GM10248 (cell line): ENCODE measurements at regions not wholly inside any gene's neighbourhood (a gene's known extent, or its start where the extent isn't known, plus 50 kb on each side); places are given as distances from the start of the nearest gene placed in this dataset.
"Not testable (repeated sequence)": the region's sequence is repeated elsewhere in the genome, so short reads cannot be mapped to it uniquely, and the experiment has no call there.

Source experiments
- CTCF ChIA-PET: fragments of 300-600 bp; sonication (Branson Sonifier 250); formaldehyde crosslinking; extraction: SDS; loops from one replicate; lab custom pipeline; 2021; ENCODE audit warnings: antibody characterized with exemption; lab: Yijun Ruan, JAX
- POLR2A ChIA-PET: fragments of 350-650 bp; sonication (Branson Sonifier 250); formaldehyde crosslinking; extraction: SDS; loops from one replicate; lab custom pipeline; 2020; ENCODE audit warnings: antibody characterized with exemption; lab: Yijun Ruan, JAX
- DNase-seq: peaks from one replicate; pipeline ENCODE4 v3.0.0; 2012; ENCODE audit errors: extremely low spot score
- CTCF ChIP-seq: IDR thresholded peaks from 2 replicates; pipeline ENCODE4 v1.5.1; 2012; ENCODE audit warnings: mild to moderate bottlenecking, low read depth; ENCODE audit errors: extremely low read depth, missing control alignments, control extremely low read depth

DNA sequence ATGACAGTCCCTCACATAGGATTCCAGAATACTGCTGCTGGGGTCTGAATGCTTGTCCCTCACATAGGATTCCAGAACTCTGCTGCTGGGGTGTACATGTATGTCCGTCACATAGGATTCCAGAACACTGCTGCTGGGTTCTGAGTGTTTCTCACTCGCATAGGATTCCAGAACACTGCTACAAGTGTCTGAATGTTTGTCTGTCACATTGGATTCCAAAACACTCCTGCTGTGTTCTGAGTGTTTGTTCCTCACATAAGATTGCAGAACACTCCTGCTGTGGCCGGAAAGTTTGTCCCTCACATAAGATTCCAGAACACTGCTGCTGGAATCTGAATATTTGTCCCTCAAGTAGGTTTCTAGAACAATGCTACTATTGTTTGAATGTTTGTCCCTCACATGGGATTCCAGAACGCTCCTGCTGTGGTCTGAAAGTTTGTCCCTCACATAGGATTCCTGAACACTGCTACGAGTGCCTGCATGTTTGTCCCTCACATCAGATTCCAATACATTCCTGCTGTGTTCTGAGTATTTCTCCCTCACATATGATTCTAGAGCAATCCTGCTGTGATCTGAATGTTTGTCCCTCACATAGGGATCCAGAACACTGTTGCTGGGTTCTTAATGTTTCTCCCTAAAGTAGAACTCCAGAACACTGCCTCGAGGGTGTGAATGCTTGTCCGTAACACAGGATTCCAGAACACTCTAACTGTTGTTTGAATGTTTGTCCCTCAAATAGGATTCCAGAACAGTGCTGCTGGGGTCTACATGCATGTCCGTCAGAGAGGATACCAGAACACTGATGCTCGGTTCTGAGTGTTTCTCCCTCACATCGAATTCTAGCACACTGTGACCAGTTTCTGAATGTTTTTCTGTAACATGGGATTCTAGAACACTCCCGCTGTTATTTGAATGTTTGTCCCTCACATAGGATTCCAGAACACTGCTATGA, 200.4 kb downstream of the FOXD4L6 start:
- no peak for DNase-seq
- TF ChIP-seq CTCF, result no peak
- ChIA-PET CTCF (no interaction called here), POLR2A (no interaction called here)

- no peak for DNase-seq
- ChIA-PET POLR2A (no interaction called here), CTCF (no interaction called here)
- TF ChIP-seq CTCF, result no peak
Observed at GRCh38 chr9:40927260-40927631, 201.2 kb downstream of the FOXD4L6 start.

DNA sequence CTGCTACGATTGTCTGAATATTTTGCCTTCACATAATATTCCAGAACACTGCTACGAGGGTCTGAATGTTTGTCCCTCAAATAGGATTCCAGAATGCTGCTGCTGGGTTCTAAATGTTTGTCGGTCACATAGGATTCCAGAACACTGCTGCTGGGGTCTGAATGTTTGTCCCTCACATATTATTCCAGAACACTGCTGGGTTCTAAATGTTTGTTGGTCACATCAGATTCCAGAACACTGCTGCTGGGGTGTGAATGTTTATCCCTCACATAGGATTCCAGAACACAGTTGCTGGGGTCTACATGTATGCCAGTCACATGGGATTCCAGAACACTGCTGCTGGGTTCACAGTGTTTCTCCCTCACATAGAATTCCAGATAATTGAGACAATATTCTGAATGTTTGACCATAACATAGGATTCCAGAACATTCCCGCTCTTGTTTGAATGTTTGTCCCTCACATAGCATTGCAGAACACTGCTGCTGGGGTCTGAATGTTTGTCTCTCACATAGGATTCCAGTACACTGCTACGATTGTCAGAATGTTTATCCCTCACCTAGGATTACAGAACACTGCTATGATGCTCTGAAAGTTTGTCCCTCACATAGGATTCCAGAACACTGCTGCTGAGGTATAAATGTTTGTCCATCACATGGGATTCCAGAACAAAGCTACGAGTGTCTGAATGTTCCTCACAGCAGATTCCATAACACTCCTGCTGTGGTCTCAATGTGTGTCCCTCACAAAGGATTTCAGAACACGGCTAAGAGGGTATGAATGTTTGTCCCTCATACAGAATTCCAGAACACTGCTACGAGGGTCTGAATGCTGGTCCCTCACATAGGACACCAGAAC, 201.8 kb downstream of the FOXD4L6 start:
- TF ChIP-seq CTCF, result no peak
- ChIA-PET CTCF (no interaction called here), POLR2A (no interaction called here)
- no peak for DNase-seq

GRCh38 chr9:40925149-40925548, 203.3 kb downstream of the FOXD4L6 start:
- no peak for DNase-seq
- ChIA-PET CTCF (no interaction called here), POLR2A (no interaction called here)
- no peak for TF ChIP-seq CTCF

GRCh38 chr9:40916399-40916783, 212.1 kb downstream of the FOXD4L6 start:
- DNase-seq, CTCF ChIA-PET, POLR2A ChIA-PET: not testable (repeated sequence)

GRCh38 chr9:40915660-40916398, 212.7 kb downstream of the FOXD4L6 start:
- DNase-seq, CTCF ChIA-PET, POLR2A ChIA-PET: not testable (repeated sequence)
